Superior temporal gyrus (tissue), 1 donor: ENCODE measurements at regions not wholly inside any gene's neighbourhood (a gene's known extent, or its start where the extent isn't known, plus 50 kb on each side); places are given as distances from the start of the nearest gene placed in this dataset.

Source experiments
- DNase-seq: peaks from one replicate; pipeline ENCODE4 v3.0.0-alpha.2; 2016; ENCODE audit errors: extremely low spot score

- DNase-seq, result no peak
These were observed 222.8 kb downstream of the ADAMTS9 start for GRCh38 chr3:64464955-64465354.

DNA sequence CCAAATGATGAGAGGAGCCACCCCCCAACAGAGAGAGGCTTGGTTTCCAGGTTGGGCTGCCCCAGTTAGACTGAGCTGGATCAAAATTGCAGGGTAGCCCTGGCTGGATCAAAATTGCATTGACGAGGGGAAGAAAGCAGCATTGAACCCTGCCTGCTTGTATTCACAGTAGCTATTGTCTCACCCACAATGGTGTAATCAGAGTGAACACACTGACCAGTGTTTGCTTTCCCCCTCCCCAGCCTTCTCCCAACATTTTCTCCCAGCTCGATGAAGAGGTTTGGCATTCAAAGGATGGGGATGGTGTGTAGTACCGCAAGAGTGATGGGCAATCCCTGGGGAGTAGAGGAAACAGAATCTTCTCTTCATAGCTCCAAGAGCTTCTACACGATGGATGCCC is 223.8 kb downstream of the ADAMTS9 start:
- DNase-seq, result peak; percentile 85

- no peak for DNase-seq
These were observed 225.6 kb downstream of the ADAMTS9 start for GRCh38 chr3:64462203-64462602.

- no peak for DNase-seq
These were observed 226.9 kb downstream of the ADAMTS9 start for GRCh38 chr3:64460877-64461276.

DNA sequence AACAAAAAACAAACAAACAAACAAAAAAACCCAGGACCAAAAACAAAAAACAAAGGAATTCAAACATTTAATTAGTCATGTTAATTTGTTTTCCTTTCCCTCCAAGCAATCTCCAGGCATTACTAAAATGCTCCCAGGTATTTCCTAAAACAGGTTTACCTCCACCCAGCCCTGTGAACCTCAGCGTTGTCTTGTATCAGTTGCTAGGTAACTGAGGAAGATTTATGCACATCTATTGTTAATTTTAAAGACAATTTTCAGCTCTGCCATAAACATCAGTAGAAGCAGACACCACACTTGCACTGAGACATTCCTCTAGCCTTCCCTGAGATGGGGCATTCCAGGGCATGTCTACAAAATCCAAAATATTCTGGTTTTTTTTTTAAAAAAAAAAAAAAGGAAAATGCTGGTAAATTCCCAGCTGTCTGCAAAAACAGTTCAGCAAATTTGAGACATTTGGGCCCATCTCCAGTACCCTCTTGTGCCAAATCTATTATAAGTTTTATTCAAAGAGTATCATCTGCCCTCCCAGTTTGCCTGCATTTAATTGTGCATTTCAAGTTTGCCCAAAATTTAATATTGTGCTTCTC is 227.6 kb downstream of the ADAMTS9 start:
- DNase-seq, result no peak

GRCh38 chr3:64459711-64460110 is 228.1 kb downstream of the ADAMTS9 start:
- no peak for DNase-seq

DNA sequence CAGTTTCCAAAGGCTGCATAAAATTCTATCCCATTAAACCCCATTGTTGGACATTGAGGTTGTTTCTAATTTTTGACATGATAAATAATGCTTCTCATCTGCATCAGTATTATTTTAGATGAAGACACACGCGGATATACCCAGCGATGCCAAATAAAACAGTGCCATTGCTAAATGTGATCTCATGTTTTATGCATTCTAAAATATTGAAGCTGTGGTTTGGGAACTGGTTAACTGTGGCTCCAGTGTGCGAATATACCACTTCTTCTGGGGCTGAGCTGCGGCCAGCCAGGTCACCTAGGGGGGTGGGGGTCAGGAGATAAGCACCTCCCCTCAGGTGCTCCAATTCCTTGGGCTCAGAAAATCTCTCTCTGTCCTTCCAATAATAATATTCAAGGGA is 230.0 kb downstream of the ADAMTS9 start:
- DNase-seq, result no peak

- no peak for DNase-seq
These were observed 231.1 kb downstream of the ADAMTS9 start for GRCh38 chr3:64456674-64457073.

- DNase-seq, result no peak
These were observed 230.1 kb upstream of the PRICKLE2 start for GRCh38 chr3:64455351-64455750.

DNA sequence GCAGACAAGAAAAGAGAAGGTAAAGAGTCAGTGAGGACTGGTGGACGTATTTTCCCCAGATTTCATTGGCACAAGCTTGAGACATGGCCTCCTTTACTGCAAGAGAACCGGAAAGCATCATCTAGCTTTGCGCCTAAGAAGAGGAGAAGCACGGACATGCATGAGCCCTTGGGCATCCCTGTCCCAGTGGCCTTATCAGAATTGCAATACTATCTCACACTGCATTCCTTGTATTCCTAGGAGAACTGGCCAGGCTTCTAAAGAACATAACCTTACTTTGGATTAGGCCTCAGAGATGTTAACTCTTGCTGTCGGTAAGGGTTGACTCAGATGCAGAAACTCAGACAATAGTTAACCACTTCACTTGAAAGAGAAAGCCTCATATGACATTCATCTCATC is 229.5 kb upstream of the PRICKLE2 start:
- no peak for DNase-seq

DNA sequence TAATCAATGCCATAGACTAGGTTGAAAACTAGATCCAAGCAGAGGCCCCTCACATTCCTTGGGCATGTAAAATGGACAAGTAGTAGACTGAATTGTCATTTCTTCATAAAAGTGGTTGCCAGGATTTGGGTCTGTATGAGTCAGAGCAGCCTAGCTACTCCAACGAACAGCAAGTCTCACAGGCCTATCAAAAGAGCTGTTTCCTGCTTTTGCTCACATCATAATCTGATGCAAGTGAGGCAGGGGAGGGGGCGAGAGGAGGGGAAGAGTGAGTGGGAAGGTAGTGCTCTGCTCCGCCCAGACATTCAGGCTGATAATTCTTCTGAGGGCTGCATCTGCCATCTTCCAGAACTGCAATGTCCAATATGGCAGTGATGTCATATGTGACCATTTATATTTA is 228.9 kb upstream of the PRICKLE2 start:
- no peak for DNase-seq

- no peak for DNase-seq
These were observed 226.2 kb upstream of the PRICKLE2 start for GRCh38 chr3:64451283-64452012.

DNA sequence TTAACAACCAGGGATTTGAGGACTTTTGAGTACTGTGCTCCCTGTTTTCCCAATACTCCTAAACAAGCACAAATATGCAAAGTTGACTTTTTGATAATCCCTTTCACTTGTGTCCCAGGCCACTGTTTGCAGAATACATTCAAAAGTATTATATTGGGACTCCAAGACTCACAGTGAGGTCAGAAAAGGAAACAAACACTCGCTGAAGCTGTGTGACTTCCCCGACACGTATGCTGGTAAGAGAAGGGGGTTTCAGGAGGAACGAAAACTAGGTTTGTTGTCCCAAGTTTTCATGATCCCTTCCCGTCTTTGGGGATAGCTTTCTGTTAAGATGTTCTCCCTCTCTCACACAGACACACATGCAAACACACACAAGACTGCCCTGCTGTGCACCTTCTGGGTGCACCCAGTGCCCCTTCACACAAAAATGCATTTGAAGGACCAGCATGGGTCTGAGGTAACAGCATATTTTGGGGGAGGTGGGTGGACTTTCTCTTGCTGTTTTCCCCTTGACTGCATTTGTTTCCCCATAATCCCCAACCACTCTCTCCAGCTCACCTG is 225.2 kb upstream of the PRICKLE2 start:
- DNase-seq, result no peak

DNA sequence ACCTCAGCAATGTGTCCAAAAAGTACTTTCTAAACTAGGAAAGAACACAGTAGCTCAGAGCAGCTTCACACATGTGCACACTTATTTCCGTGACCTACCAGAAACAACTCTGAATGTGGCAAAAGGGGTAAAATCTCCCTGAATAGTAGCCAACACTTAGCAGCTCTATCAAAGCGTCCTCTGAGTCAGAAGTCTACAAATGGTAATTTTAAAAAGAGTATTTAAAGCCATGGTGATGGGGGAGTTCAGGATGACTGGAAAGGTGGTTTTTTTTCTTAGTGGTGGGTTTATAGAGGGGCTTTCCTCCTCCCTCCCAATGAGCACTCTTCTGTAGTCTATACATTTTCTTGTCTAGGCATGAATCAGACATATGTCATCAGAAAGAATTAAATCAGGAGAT is 223.8 kb upstream of the PRICKLE2 start:
- no peak for DNase-seq

DNA sequence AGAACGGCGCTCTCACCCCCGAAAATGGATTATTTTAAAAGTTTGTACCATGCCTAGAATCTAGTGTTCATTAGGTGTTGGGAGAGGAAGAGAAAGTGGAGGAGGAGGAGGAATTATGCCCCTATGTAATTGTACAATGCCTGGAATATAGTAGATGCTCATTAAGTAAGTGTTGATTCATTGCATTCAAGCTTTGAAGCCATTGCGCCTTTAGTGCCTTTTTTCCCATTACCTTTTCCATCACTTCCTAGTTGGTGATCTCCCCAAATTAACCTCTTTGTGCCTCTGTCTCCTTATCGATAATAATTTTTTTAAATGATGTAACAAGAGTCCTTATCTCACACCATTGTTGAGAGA is 220.7 kb upstream of the PRICKLE2 start:
- DNase-seq, result no peak

GRCh38 chr3:64445109-64445943 is 220.1 kb upstream of the PRICKLE2 start:
- DNase-seq, result no peak

DNA sequence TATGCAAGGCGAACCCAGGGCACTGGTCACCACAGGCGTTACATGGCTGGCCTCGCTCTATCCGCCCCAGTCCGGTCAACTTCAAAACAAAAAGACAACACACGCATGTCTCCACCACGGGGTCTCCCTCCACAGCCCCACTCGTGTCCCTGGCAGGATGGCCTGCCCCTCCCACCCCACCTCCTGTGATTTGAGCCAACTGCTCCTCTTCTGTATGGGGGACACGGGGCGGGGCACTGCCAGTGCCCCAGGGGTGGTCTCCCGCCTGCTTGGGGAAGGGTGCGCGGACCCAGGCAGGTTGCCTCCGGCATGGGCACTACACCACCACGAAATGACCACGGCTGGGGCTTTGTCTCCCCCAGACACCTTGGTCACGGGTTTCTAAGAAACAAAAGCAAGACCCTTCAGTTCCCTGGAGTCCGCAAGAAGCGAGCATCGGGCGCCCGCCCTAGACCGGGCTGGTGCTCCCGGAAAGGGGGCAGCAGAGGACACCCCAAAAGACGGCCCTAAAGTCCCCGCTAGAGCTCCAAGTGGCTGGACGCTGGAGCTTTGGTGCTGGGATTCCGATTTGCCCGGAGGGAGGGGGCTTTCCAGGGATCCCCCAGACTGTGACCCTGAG is 219.3 kb upstream of the PRICKLE2 start:
- DNase-seq, result no peak

DNA sequence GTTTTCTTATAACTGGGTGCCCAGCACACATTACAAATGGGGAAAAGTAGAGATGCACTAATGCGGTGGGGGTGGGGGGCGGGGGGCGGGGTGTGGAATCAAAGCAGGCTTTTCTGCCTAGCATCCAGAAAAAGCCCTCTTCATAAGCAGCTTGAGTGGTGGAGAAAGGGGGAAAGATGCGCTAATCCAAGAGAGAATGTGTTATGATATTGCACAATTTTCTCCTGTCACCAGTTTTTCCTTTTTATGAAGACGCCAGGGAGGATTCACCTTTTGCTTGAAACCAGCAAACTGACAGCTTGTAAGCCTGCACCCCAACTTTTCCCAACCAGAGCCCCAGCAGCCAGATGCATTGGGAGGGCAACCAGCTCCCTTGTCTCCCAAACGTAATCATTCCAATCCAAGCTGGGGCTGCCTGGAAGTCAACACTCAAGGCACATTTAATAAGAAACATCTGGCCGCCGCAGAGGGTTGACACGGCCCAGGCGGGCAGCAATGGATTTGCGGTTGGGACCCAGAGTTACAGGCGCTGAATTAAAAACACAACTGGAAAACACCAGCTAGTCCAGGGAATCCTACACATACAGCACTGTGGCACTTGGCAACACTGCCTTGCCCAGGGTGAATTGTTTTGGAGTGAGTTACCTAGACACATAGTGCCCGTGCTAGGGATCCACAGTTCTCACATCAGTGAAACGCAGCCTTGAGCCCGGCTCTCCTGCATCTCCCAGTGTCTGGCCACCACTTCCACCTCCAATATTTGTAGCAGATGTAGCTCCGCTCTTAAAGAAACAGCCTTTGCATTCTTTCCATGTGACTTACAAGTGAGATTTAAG is 218.5 kb upstream of the PRICKLE2 start:
- DNase-seq, result no peak

GRCh38 chr3:64441861-64442260 is 216.6 kb upstream of the PRICKLE2 start:
- no peak for DNase-seq

- no peak for DNase-seq
These were observed 215.2 kb upstream of the PRICKLE2 start for GRCh38 chr3:64440498-64440897.

DNA sequence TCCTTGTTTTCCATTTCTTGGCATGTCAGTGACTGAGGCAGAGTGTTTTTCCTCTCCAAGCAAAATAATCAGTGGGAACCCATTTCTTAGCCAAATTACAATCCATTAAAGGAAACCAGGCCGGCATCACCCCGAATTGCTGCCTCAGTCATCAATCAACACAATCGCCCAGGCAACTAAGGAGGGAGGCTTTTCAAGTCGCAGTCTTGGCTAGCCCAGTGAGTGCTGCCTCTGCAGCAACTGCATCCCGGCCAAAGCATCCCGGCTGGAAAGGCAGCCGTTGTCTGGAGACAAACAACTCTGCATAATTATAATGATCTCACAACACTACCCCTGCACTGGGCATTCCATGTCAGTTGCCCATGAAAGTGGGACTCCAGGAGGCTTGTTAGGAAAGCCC is 213.5 kb upstream of the PRICKLE2 start:
- DNase-seq, result peak; percentile 40
